HG03520 (cell line): ENCODE measurements at regions not wholly inside any gene's neighbourhood (a gene's known extent, or its start where the extent isn't known, plus 50 kb on each side); places are given as distances from the start of the nearest gene placed in this dataset.

Experiments used
- ATAC-seq: cut with Tn5 transposase; IDR thresholded peaks from one replicate; pipeline ENCODE4 v1.9.1; 2021; ENCODE audit warnings: mild to moderate bottlenecking, moderate library complexity; ENCODE audit not compliant: unreplicated experiment

DNA sequence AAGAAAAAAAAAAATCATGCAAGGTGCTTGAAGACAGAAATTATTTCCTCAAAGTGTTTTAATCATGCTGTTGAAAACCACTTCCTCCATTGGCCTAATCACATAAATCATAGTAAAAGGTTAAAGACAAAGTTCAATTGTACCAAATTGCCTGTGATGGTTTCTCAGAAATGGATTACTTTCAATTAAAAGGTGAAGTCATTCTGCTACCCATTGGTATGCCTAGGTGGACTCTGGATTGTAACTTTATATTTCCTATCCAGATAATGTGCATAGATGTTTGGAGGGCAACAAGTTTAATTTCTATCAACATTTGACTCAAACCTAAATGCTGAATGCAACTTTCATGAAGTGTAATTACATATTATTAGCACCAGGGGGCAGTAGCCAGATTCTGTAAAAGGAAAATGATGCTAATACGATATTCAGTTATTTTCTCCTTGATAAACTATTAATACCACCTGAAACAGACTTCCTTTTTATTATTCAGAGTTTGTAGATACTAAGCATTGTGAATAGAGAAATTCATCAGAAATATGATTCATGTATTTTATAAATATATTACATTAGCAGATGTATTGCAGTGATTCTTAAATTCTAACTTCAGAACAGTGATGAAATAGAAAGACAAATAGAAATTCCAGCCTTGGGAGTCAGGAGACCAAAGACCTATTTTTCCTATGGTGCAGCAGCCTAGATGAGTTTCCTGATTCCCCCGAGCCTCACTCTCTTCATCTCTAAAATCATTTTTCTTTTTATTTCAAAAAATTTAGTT is 148.2 kb downstream of the CAAP1 start:
- no peak for ATAC-seq

DNA sequence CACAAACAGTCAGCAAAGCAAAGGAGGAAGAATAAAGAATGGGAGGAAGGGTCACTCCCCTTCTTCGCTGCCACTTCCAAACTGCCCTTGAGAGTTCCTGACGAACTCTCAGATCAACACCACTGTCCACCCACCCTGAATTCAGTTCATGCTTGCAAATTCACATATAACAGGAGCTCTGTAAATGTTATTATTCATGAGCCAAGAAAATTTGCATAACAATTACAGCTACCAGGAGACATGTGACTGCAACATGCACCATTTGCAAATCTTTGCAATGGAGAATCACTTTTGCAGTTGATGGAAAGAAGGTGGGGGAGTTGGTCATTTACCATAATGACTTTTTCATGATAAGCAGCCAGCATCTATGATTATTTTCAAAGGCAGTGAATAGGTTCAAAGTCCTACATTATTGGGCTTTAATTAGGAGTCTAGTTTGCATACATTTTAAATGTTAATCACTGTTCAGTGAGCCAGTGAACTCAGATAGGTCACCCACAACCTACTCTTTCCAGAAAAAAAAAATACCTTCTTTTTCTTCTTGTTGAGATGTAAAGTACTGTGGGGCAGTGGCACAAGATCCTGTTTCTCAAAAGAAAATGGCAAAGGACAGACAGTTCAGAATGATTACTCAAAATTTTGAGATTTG is 149.7 kb downstream of the CAAP1 start:
- no peak for ATAC-seq

DNA sequence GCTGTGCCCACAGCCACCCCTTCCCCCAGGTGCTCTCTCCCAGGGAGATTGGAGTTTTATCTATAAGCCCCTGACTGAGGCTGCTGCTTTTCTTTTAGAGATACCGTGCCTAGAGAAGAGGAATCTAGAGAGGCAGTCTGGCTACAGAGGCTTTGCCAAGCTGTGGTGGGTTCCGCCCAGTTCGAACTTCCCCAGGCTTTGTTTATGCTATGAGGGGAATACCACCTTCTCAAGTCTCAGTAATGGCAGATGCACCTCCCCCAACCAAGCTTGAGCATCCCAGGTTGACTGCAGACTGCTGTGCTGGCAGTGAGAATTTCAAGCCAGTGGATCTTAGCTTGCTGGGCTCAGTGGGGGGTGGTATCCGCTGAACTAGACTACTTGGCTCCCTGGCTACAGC is 157.4 kb downstream of the CAAP1 start:
- no peak for ATAC-seq

DNA sequence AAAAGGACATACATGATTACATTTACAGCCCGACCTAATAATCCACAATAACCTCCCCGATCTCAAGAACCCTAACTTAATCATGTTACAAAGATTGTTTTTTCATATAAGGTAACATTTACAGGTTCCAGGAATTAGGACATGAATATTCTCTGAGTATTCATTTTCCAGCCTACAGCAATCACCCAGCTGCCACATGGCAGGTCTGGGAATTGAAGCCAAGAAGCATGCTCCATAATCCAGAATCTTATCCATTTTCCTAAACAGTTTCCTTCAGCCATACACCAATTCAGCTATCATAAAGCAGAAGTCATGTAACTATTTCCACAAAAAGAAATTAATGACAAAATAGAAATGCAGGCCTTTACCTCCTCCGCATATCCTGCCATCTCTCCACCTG is 163.4 kb downstream of the CAAP1 start:
- ATAC-seq: no peak

DNA sequence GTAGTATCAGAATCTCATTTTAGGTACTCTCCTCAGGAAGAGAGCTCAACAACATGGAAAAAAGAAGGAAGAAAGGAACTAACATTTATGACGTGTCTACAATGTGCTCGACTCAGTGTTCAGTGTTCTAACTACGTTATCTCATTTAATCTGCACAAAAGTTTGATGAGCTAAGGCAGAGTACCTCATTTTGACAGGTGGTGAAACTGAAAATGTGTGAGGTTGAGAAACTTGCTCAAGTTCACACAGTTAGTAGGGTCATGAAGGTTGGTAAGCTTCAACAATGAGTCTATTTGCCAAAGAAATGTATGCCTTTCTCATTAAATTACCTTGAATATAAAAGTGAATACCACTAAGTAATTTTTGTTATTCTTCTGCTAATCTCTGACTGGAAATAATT is 165.1 kb downstream of the CAAP1 start:
- peak; percentile 77 for ATAC-seq

DNA sequence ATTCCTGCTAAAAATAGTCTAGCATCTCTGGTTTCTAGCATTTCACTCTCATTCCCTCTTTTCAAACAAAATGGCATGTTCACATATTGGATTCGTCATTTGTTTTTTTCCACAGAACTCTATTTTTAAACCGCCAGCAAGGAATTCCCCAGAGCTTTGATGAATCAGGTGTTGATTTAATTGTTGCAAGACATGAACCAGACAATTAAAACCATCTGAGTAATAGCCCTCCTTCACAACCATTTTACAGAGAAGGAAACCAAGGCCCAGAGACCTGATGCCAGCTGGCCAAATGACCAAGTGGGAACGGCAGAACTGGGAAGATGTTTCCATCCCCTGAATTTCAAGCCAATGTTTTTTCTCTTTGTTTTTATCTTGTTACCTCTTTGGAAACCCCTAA is 167.0 kb downstream of the CAAP1 start:
- ATAC-seq: no peak

DNA sequence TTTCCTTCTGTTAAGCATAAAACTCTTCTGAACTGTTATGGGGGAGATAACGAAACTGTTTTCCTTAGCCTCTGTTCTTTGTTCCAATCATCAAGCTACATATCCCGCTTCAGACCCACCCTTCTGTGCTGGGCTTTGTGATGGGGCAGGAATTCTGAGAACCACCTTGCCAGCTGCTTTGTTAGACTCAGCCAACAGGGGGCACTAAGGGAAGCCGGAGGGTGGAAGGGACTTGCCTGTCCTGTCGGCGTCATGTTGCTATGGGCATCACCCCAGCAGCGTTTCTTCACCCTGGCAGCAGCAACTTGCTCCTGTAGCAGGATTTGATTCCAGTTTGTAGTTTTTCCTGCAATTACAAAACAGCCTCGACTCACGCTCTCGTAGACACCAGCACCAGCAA is 169.1 kb downstream of the CAAP1 start:
- peak; percentile 59 for ATAC-seq

DNA sequence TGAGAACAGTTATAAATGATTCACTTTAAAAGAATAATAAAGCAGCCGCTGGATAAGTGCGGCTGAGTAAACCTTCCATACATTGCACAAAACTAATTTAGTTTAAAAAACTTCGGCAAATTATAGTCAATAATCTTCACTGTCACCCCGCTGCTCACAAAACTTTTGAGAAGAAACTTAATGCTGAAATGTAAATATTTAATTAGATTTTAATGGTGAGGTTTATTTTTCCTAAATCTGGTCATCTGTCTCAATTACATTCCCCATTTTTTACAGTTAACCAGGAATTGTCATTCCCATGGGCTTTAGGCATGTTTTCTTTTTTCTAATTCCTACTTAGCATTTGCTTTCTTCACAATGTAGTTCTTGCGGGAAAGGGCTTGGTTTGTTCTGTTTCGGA is 169.8 kb downstream of the CAAP1 start:
- no peak for ATAC-seq

DNA sequence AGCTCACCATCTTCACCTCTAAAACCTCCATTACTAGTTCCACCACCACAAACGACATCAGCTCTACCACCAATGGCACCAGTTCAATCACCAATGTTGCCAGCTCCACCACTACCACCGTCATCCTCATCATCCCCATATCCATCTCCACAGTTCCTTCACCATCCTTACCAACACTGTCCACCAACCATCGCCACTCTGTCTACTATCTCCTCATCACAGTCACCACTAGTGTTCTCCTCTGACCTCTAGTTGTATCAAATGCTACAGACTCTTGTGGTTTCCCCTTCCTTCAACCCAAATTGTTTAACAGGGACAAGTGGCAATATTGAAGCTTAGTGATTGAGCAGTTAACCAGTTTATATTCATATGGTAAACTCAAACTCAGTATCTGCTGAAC is 182.6 kb downstream of the CAAP1 start:
- ATAC-seq: no peak

DNA sequence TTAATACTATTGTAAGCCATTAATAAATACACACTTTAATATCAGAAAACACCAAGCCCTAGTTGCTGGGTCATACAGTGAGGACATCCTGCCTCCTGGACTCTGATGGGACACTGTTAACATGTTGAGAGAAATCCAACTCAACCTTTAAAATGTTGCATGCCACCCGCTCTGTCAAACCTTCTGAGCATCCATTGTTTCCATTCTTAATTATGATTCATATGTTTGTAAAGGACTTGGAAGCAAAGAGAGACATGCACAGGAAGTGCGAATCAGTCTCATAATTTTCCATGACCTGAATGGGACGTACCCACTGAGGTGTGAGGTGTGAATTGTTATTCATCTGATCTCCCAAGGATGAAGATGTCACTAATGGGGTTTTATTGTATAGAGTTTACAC is 186.4 kb downstream of the CAAP1 start:
- ATAC-seq: no peak

DNA sequence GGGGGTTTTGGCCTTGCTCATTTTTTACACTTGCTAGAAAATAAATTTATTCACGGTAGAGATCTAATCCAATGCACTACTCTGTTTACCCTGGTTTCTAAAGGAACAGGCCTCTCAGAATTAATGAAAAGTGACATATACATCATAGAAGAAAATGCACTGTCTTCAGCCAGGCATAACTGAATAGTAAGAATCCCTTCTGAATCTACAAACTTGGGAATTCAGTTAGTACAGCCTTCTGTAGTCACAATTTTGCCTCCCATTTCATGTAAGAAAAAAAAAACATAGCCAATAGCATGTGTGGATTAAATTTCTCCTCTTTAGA is 197.3 kb downstream of the CAAP1 start:
- ATAC-seq: no peak

DNA sequence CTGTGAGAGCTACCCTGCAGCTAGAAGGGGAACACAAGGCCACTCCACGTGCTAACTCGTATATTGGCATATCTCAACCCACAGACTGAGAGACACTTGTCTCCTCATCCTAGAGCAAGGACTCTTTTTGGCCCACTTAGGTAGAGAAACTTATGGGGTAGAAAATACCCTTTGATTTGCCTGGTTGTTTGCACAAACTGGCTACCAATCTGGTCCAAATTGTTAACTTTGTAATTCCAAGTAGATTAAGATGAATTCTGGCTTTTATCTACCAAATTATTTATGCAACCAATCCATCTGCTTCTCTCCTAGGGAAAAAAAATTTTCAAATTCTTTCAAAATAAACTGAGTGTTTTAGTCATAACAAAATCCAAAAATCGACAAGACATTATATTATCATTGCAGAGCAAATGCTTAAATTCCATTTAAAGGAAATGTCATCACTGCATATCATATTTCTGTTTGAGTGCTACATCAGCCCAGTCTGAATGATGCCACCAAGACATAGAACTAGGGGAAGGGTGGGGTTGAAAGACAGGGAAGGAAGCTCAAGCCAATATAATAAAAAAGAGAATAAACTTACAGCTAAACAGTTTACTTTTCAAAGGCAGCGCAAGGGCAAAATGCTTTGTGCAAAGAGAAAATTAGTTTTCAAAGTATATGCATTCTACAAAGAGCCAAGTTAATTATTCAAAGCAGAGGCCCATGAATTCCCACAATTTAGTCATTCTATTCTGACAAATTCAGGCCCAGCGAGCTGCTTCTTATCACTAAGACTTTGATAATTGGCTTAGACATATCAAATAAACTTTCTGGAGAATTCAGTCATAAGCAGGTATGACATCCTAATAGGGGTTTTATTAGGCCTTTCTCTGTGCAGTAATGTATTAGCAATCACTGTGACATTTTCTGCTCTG is 198.0 kb downstream of the CAAP1 start:
- ATAC-seq: no peak

DNA sequence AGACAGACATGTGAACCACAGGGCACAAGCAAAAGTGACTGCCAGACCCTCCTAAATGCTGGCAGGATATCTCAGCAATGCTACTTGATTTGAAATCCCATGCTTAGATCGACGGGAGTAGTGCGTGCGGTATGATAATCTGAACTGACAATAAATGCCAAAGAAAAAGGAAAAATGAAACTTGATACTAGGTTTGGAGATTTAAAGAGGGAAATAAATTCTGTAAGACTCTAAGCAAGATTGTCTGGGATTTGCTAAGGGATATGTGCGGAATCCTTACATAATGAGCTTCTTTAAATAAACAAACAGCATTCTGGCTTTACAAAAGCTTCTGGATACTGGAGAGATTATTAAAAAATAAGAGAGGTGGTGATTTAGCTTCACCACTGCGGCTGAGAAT is 203.6 kb downstream of the CAAP1 start:
- no peak for ATAC-seq

DNA sequence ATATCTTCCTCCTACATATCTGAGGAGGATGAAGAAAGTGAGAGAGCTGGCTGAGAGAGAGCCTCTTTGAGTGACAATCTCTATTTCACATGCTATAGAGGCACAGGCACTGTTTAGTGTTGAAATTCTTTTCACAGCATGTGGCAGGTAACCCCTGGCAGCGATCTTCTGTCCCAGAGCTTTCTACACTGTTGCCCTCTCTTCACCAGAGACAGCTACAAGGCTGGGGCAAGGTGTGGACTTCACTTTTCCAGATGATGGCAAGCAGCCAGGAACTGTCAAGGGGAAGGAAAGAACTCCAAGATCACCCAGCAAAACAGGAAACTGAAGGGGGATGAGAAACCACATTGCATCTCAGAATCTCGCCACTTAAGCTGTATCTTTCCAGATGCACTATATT is 205.2 kb downstream of the CAAP1 start:
- no peak for ATAC-seq

DNA sequence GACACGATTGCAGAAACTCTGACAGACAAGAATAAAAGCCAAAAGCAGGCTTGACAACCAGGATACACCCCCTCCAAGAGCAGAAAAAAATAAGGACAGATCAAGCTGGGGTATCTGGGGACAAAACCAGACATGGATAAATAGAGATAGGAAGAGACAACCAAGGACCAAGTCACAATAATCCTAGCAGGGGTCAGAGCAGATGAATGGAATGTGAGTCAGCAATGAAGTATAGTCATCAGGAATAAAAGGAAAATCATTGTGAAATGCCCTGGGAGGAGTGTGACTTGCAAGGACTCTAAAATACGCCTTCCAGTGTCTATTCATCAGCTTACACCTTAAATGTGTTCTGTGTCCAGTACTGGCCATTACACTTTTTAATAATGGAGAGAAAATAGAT is 206.8 kb downstream of the CAAP1 start:
- ATAC-seq: no peak

DNA sequence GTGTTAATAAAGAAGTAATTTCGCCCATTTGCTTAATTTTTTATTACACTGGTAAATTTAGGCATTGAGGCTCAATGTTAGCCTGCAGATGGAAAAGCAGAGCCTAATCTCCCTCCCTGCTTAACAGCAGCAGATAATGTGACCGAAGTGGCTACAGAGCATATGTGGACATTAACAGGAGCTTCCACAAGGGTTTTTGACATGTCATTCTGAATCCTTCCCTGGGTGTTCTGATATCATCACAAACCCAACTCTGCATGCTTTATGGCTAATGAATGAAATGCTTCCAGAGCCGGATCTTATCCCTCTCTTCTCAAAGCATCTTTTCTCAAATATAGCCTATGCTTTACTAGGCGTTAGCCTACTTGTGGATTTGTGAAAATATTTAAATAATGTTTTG is 208.6 kb downstream of the CAAP1 start:
- no peak for ATAC-seq

DNA sequence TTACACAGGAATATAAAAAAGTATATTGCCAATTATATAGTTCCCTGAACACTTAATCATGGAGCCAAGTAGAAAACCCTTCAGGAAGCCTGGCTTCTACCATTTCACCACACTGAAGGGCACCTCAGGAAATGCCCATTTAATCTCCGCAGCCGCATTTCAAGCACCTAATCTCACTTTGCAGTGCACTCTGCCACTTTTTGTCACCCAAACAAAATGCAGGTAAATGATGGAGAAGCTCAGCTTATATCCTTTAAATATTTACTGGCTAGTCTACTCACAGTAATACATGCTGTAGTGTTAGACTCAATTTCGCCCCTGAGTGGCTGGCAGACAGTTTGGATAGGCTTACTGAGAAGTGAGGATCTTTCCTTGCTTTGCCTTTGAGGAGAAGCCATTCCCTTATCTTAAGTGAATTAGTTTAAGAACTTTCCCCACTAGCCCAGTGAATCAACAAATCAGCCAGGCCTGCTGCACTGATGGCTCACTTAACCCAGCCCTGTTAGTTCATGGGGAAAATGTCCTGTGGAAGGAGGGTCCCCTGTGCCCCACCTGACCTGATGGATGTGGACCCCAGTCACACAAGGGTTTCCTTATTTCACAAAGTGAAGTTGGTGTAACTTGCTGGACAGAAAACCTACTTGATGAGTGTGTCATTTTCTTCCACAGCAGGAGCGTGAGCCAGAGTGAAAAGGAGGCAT is 209.7 kb downstream of the CAAP1 start:
- ATAC-seq: no peak

DNA sequence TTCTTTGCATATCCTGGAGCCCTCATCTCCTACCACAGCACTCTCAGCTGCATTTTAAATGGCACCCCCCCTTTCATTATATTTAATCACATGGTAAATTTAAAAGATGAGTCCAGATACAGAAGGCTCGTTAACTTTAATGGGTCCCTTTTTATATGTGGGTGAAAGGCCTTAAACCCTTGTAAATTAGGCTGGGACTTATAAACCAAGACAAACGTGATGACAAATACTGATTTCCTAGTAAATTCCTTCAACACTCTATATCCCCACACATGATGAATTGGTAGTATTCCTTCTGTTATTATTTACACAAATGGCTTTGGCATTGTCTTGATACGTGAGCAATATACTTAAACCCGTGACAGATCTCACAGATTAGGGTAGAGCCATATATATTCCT is 210.6 kb downstream of the CAAP1 start:
- no peak for ATAC-seq

DNA sequence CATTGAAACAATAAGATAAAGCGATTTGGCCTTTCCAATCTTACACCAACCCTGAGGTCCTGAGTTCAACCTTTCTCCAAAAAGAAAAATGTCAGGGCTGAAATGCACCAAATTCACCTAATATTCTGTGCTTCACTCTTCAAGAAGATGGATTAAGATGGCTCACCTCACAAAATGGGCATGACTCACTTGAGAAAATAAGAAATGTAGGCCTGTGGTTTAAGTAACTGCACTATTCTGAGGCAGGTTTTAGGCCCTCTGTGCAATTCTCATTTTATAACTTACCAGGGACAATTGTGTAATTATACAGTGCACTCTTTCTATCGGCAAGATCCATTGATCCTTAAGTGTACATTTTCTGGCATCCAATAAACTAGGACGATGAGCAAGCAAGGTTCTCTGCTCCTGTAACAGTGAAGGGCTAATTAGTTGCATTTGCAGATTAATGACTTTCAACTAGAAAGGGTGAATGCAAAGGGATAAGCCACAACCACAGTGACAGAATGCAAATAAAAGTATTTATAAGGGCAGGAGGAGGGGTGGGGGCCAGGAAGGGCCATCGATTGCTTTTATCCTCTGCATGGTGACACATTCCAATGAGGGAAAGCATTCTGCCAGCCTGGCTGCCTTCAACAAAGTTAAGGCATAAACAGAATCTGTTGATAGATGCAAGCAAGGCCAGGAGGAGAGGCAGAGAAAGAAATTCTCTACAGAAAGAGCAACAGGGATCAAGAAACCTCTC is 214.5 kb downstream of the CAAP1 start:
- no peak for ATAC-seq

DNA sequence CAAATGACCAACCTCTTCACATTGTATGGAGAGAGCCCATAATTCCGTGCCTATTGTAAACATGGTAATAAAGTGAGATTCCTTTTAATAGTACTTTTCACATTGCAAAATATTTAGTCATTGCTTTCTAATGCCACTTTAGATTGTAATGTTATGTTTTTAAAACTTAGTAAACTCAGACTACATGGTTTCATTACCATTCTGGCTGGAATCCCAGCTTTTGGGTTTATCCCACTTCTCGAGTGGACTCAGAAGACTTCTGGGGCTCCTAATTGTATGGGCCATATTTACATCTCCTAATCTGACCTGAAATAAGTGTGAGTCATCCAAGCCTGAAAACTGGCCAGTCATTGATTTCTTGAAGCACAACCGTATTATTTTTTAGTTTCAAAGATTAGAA is 217.6 kb downstream of the CAAP1 start:
- ATAC-seq: no peak

DNA sequence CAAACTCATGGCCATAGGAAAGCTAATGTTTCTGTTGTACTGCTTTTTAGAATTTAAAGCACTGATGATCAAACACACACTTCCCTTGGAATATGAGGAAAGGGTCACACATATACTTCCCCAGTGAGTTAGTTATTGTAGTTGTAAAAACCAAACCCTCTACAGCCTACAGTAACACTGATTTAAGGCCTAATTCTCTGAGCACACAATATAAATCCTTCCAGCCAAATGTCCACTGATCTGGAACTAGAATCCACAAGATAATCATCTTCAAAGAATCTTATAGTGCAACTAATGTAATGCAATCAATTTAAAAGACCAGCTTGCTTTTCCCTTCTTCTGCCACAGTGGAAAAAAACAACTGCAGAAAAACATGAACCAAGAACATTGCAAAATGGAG is 219.3 kb downstream of the CAAP1 start:
- no peak for ATAC-seq
